Gastrocnemius medialis (tissue), 4 donors: ENCODE measurements at regions not wholly inside any gene's neighbourhood (a gene's known extent, or its start where the extent isn't known, plus 50 kb on each side); places are given as distances from the start of the nearest gene placed in this dataset.

ENCODE experiments used
- POLR2A ChIP-seq, 2 donors: fragments of 450-650 bp; IDR thresholded peaks; one replicate each; pipeline ENCODE4 v1.6.1; 2017; ENCODE audit warnings: antibody characterized with exemption in 2 of 2, mild to moderate bottlenecking in 2 of 2, moderate library complexity in 2 of 2
- TF ChIP-seq, protein P1 (sequence below), 5 experiments: fragments of 450-650 bp in 3 of 5; fragments of 200-600 bp in 2 of 5; sonication (generic) in 2 of 5; IDR thresholded peaks in 4 of 5; conservative IDR thresholded peaks in 1 of 5; 1 replicate in 4 of 5; 2 replicates in 1 of 5; pipeline ENCODE4 v1.5.1; 2016 to 2019; ENCODE audit warnings: antibody characterized with exemption in 5 of 5, mild to moderate bottlenecking in 3 of 5, moderate library complexity in 3 of 5

DNA sequence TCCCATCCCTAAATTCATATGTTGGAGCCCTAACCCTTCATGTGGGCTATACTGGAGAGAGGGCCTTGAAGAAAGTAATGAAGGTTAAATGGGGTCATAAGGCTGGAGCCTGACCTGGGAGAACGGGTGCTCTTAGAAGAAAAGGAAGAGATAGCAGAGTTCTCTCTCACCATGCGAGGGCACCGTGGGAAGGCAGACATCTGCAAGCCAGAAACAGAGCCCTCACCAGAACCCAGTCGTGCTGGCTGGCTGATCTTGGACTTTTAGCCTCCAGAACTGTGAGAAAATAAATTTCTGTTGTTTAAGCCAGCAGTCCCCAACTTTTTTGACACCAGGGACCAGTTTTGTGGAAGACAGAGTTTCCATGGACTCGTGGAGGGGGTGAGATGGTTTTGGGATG is 149.3 kb downstream of the ATP23 start:
- TF ChIP-seq, protein P1, sequence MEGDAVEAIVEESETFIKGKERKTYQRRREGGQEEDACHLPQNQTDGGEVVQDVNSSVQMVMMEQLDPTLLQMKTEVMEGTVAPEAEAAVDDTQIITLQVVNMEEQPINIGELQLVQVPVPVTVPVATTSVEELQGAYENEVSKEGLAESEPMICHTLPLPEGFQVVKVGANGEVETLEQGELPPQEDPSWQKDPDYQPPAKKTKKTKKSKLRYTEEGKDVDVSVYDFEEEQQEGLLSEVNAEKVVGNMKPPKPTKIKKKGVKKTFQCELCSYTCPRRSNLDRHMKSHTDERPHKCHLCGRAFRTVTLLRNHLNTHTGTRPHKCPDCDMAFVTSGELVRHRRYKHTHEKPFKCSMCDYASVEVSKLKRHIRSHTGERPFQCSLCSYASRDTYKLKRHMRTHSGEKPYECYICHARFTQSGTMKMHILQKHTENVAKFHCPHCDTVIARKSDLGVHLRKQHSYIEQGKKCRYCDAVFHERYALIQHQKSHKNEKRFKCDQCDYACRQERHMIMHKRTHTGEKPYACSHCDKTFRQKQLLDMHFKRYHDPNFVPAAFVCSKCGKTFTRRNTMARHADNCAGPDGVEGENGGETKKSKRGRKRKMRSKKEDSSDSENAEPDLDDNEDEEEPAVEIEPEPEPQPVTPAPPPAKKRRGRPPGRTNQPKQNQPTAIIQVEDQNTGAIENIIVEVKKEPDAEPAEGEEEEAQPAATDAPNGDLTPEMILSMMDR (IDR thresholded peaks at IDR 0.05 in 4 of 5, conservative IDR thresholded peaks at IDR 0.05 in 1 of 5), result no peak
- no peak for TF ChIP-seq POLR2A (IDR thresholded peaks at IDR 0.05)
